Transverse colon (tissue), 4 donors: ENCODE measurements at regions not wholly inside any gene's neighbourhood (a gene's known extent, or its start where the extent isn't known, plus 50 kb on each side); places are given as distances from the start of the nearest gene placed in this dataset.

Experiments used
- DNase-seq: peaks from one replicate; pipeline ENCODE4 v3.0.0-alpha.2; 2019
- H3K27ac ChIP-seq, 4 donors: fragments of 200-600 bp; sonication (generic); 2 replicates each; pipeline ENCODE4 v1.5.1; 2016 to 2018; ENCODE audit warnings: inconsistent platforms in 4 of 4
- H3K27me3 ChIP-seq: fragments of 200-600 bp; sonication (generic); 2 replicates; pipeline ENCODE4 v1.5.1; 2017; ENCODE audit warnings: inconsistent platforms
- H3K36me3 ChIP-seq, 4 donors: fragments of 200-600 bp; sonication (generic); 2 replicates each; pipeline ENCODE4 v1.5.1; 2017 to 2019; ENCODE audit warnings: inconsistent platforms in 4 of 4
- H3K4me1 ChIP-seq, 4 donors: fragments of 200-600 bp; sonication (generic); 2 replicates each; pipeline ENCODE4 v1.5.1; 2017 to 2020; ENCODE audit warnings: inconsistent platforms in 4 of 4
- H3K4me3 ChIP-seq, 4 donors: fragments of 200-600 bp; sonication (generic); 1 replicate in 1 of 4; 2 replicates in 3 of 4; pipeline versions ENCODE4 v1.5.1 to v1.6.1; 2017 to 2019; ENCODE audit warnings: inconsistent platforms in 4 of 4
- H3K9me3 ChIP-seq, 2 donors: fragments of 200-600 bp; sonication (generic); 2 replicates each; pipeline ENCODE4 v1.5.1; 2017 to 2019; ENCODE audit warnings: inconsistent platforms in 2 of 2
- EP300 ChIP-seq: sonication (generic); formaldehyde crosslinking; IDR thresholded peaks from one replicate; pipeline ENCODE4 v1.6.1; 2017; ENCODE audit warnings: antibody characterized with exemption, low read depth
- POLR2A ChIP-seq: fragments of 450-650 bp; IDR thresholded peaks from one replicate; pipeline ENCODE4 v1.6.1; 2016; ENCODE audit warnings: antibody characterized with exemption, mild to moderate bottlenecking, moderate library complexity
- POLR2AphosphoS5 ChIP-seq, 3 donors: sonication (generic); formaldehyde crosslinking; IDR thresholded peaks; one replicate each; pipeline ENCODE4 v1.6.1; 2016; ENCODE audit warnings: antibody characterized with exemption in 3 of 3
- WGBS, 2 donors: methylation state at CpG; one replicate each; pipeline ENCODE4 v1.1.5; 2018; ENCODE audit warnings: low coverage in 1 of 2; 5-methylcytosine and 5-hydroxymethylcytosine counted together
- in situ Hi-C, 4 donors: fragments of 200-750 bp; cut with MboI; loops; one replicate each; pipeline versions ENCODE4 v1.15.0 to v1.15.1; 2017; ENCODE audit warnings: low sequenced_read_pairs in 3 of 4, low pct_ligation_motif_present in 1 of 4, low pct_unique_long_range_greater_than_20kb in 1 of 4
- intact Hi-C: fragments of 100-400 bp; cut with DNase I; formaldehyde crosslinking; loops from one replicate; pipeline ENCODE4 v1.15.1; 2023; ENCODE audit warnings: low total_unique reads
- TF ChIP-seq, protein P1 (sequence below), 5 experiments: fragments of 200-600 bp in 3 of 5; fragments of 450-650 bp in 2 of 5; sonication (generic) in 3 of 5; IDR thresholded peaks; 1 replicate in 2 of 5; 2 replicates in 3 of 5; pipeline ENCODE4 v1.5.1; 2016 to 2017; ENCODE audit warnings: antibody characterized with exemption in 5 of 5, inconsistent platforms in 3 of 5, mild to moderate bottlenecking in 2 of 5, moderate library complexity in 1 of 5

DNA sequence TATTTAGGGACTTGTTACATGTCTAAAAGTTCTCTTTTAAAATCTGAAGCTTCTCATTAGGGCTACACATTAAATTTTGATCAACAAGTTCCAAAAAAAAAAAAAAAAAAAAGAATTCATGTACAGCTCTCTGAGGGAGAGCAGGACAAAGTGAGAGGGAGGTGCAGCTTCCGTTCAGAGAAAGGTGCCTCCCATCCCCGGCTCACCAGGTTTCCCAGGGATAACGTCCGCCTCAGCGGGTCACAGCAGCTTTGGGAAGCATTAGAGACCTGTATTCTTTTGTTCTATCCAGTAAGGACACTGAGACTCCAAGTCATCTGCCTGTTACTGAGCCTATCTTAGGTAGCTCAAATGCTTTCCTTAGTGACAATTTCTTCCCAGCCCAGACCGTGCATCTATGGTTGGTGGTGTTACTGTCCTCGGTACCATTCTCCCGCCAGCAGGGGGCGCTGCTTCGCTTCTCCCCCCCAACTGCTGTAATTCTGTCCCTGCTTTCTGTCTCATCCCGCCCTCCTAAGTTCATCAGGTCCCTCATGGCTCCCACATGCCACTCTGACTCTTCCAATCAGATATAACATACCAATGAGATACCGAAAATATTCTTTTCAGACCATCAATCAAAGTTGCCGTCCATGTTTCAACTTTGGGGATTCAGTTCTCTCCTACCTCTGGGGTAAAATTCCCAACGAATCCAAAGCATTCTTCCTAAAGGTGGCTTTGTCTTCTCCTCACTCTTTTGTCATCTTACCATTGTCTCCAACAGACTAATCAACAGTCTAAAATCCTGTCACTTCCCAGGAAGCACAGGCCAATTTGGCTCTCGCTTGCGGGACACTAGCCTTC lies 466.5 kb downstream of the METTL4 start:
- in situ Hi-C loops, result loop anchor here in 2 of 4 donors (25.0 kb wide), 2 partner anchors 407 to 432 kb away; no protein-coding TSS in a partner anchor
- peak; percentile 42 for DNase-seq
- WGBS, 2 donors, result 41 to 64% methylated on average over 5 to 16 of the region's 16 CpGs

DNA sequence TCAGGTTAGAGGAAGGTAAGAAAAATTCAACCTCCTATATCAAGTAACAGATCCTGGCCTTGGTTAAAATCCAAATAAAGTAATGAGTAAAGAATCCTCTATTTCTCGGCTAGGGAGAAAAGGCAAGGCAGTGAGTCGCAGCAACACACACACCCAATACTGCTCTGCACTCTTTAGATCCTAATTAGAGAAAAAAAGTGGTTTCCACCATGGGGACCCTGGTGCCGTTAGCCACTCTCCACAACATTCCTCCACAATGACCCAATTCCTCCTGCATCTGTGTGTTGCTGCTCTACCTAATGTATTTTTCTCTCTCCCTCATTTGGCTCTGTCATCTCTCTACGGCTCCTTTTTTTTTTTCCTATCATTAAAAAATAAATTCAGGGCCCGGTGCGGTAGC lies 462.7 kb downstream of the METTL4 start:
- in situ Hi-C loops (loop anchor here in 2 of 4 donors (25.0 kb wide), 2 partner anchors 404 to 429 kb away; no protein-coding TSS in a partner anchor), intact Hi-C loops (no loop called here)
- TF ChIP-seq EP300 (no peak), POLR2AphosphoS5 (IDR thresholded peaks at IDR 0.05) (no peak), POLR2A (no peak)
- TF ChIP-seq, protein P1, sequence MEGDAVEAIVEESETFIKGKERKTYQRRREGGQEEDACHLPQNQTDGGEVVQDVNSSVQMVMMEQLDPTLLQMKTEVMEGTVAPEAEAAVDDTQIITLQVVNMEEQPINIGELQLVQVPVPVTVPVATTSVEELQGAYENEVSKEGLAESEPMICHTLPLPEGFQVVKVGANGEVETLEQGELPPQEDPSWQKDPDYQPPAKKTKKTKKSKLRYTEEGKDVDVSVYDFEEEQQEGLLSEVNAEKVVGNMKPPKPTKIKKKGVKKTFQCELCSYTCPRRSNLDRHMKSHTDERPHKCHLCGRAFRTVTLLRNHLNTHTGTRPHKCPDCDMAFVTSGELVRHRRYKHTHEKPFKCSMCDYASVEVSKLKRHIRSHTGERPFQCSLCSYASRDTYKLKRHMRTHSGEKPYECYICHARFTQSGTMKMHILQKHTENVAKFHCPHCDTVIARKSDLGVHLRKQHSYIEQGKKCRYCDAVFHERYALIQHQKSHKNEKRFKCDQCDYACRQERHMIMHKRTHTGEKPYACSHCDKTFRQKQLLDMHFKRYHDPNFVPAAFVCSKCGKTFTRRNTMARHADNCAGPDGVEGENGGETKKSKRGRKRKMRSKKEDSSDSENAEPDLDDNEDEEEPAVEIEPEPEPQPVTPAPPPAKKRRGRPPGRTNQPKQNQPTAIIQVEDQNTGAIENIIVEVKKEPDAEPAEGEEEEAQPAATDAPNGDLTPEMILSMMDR (IDR thresholded peaks at IDR 0.05), result no peak
- no peak overlapping the region for H3K27ac ChIP-seq
- 82% methylated on average over 6 of the region's 6 CpGs for WGBS, 2 donors
- H3K27me3 ChIP-seq, result no peaks in the 10 kb centered on the region
- H3K36me3 ChIP-seq, result no peaks in the 10 kb centered on the region
- no peaks in the 10 kb centered on the region for H3K9me3 ChIP-seq
- H3K4me3 ChIP-seq, result no peak overlapping the region
- DNase-seq, result no peak
- H3K4me1 ChIP-seq, result no peaks in the 10 kb centered on the region

More for the DNA sequence above, 466.5 kb downstream of the METTL4 start:
- Histone ChIP-seq H3K4me3 (no peak overlapping the region), H3K9me3 (no peaks in the 10 kb centered on the region), H3K36me3 (no peaks in the 10 kb centered on the region), H3K27me3 (no peaks in the 10 kb centered on the region), H3K27ac (no peak overlapping the region), H3K4me1 (no peaks in the 10 kb centered on the region)
- no peak for TF ChIP-seq POLR2A
- TF ChIP-seq, protein P1 (IDR thresholded peaks at IDR 0.05), result peak; percentile 47 to 67 (median 62)
- intact Hi-C loops, result no loop called here

DNA sequence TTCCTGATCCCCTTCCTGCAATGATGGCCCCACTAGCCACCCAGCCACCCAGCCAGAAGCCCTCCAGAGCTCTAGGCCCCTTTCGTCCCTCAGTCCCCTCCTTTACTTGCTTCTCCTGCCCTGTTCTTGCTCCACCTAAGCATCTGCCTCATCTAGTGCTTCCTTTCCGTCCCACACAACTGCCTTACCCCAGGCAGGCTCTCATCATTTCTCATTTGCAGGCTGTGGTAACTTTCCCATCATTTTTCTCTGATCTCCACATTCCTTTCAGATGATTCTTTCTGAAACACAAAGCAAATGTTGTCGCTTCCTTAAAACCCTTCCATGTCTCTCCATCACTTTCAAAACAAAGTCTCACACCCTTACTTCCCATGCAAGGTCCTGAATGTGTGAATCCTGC lies 459.8 kb downstream of the METTL4 start:
- no peaks in the 10 kb centered on the region for H3K36me3 ChIP-seq
- no peak overlapping the region for H3K27ac ChIP-seq
- H3K27me3 ChIP-seq, result no peaks in the 10 kb centered on the region
- in situ Hi-C loops (loop anchor here in 2 of 4 donors (25.0 kb wide), 2 partner anchors 401 to 426 kb away; no protein-coding TSS in a partner anchor), intact Hi-C loops (no loop called here)
- TF ChIP-seq, protein P1 (IDR thresholded peaks at IDR 0.05), result no peak
- no peak for TF ChIP-seq POLR2A
- TF ChIP-seq EP300, result no peak
- TF ChIP-seq POLR2AphosphoS5 (IDR thresholded peaks at IDR 0.05), result no peak
- no peaks in the 10 kb centered on the region for H3K9me3 ChIP-seq
- no peak overlapping the region for H3K4me3 ChIP-seq
- WGBS, 2 donors, result 57 to 76% methylated on average over 1 to 3 of the region's 3 CpGs
- H3K4me1 ChIP-seq, result no peaks in the 10 kb centered on the region
- no peak for DNase-seq

DNA sequence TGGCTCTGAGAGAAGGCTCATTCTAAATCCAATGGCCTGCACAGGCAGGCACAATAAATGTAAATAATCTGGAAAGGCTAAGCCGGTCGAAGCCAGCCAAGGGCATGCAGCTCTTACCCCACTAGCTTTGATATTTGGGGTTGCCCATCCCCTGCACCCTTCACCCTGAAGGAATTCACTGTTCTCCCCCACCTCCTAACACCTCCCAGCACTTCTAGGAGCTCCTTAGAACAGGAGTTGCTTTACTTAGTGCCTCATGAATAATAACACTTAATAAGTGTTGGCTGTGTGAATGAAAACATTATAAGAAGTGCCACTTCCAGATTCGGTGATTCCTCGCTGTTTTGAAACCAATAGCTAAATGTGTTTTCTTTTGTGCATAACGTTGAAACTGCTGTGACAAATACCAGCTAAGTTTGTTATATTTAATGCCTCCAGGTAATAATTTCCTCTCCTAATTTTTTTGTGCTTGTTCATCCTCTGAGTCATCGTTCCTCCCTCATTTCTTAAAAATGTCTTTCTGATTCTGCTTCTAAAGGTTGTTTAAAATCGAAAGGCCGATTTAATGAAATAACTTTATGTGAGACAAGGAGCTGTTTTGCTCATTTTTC lies 458.8 kb downstream of the METTL4 start:
- Histone ChIP-seq H3K4me3 (no peak overlapping the region), H3K36me3 (no peaks in the 10 kb centered on the region), H3K27ac (no peak overlapping the region), H3K4me1 (no peaks in the 10 kb centered on the region), H3K9me3 (no peaks in the 10 kb centered on the region), H3K27me3 (no peaks in the 10 kb centered on the region)
- TF ChIP-seq, protein P1 (IDR thresholded peaks at IDR 0.05), result no peak
- TF ChIP-seq POLR2A (no peak), POLR2AphosphoS5 (IDR thresholded peaks at IDR 0.05) (no peak), EP300 (no peak)
- no peak for DNase-seq
- in situ Hi-C loops (loop anchor here in 2 of 4 donors (25.0 kb wide), 2 partner anchors 400 to 425 kb away; no protein-coding TSS in a partner anchor), intact Hi-C loops (no loop called here)
- WGBS, 2 donors, result 69 to 73% methylated on average over 8 of the region's 8 CpGs
